ENCODE measurements at regions not wholly inside any gene's neighbourhood (a gene's known extent, or its start where the extent isn't known, plus 50 kb on each side); places are given as distances from the start of the nearest gene placed in this dataset.

DNA sequence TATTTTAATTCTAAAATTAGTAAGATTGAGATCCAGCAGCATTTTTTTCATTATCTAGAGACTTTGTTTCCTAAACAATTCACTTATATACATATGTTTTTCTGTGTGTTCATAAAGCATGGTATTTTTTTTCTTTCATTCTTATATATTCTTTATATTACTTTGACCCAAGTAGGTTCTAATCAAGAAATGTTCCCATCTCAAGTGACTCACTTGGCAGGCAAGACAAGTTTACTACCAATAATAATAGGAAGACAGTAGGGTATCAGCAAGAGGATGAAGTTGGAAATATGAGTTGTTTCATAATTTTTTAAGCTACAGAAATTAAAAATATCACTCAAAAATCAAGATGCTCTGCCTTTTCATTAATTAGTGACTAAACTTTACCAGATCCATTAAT is 613.4 kb upstream of the ATP2B1 start:
- no peak overlapping the region for H3K4me3 ChIP-seq (replicated peaks in 1 of 3; ENCODE audit: insufficient read depth in 1 of 3, low read depth in 1 of 3, low read length in 3 of 3)
- intact Hi-C loops (cut with micrococcal nuclease) = loop anchor here (10.0 kb wide), 1 partner anchor 193 kb away; no protein-coding TSS in a partner anchor
- no peak for FAIRE-seq
- ChIA-PET POLR2A (no interaction called here), CTCF (interaction anchor here (0.7 to 1.5 kb wide), 3 partner anchors 9 to 778 kb away, joined by 4 to 5 read pairs (median 4); no protein-coding TSS in a partner anchor)
- H3K9ac ChIP-seq (replicated peaks; ENCODE audit: extremely low read depth, insufficient read depth, low read length) = no peak overlapping the region
- H3K9me3 ChIP-seq (replicated peaks; ENCODE audit: control insufficient read depth, insufficient read depth, low read length) = no peaks in the 10 kb centered on the region
- no peaks in the 10 kb centered on the region for H3K27me3 ChIP-seq (ENCODE audit: control insufficient read depth in 2 of 2, insufficient read depth in 2 of 2, low read length in 2 of 2)
- peak overlapping the region; percentile 35 for H3K4me2 ChIP-seq (ENCODE audit: insufficient read depth, low read length)
- TF ChIP-seq, protein P1, sequence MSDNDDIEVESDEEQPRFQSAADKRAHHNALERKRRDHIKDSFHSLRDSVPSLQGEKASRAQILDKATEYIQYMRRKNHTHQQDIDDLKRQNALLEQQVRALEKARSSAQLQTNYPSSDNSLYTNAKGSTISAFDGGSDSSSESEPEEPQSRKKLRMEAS (IDR thresholded peaks at IDR 0.05; ENCODE audit: insufficient read depth, insufficient read length) = no peak
- TF ChIP-seq MYC (IDR thresholded peaks at IDR 0.05; ENCODE audit: low read depth, low read length) (no peak), GATA2 (IDR thresholded peaks at IDR 0.05; ENCODE audit: insufficient read depth, insufficient read length, low read depth, low read length) (peak; percentile 2), FOS (IDR thresholded peaks at IDR 0.05; ENCODE audit: borderline replicate concordance, insufficient read depth, low read length) (peak; percentile 67), POLR2A (IDR thresholded peaks at IDR 0.05; ENCODE audit: low read depth, low read length) (no peak), EZH2 (IDR thresholded peaks at IDR 0.05; ENCODE audit: borderline replicate concordance, low read depth, low read length, severe bottlenecking) (no peak), POLR2AphosphoS5 (IDR thresholded peaks at IDR 0.05; ENCODE audit: insufficient read depth, low read depth, low read length) (no peak), JUN (IDR thresholded peaks at IDR 0.05; ENCODE audit: borderline replicate concordance, insufficient read depth, insufficient read length, low read depth) (peak; percentile 14)
- TF ChIP-seq, protein P2, sequence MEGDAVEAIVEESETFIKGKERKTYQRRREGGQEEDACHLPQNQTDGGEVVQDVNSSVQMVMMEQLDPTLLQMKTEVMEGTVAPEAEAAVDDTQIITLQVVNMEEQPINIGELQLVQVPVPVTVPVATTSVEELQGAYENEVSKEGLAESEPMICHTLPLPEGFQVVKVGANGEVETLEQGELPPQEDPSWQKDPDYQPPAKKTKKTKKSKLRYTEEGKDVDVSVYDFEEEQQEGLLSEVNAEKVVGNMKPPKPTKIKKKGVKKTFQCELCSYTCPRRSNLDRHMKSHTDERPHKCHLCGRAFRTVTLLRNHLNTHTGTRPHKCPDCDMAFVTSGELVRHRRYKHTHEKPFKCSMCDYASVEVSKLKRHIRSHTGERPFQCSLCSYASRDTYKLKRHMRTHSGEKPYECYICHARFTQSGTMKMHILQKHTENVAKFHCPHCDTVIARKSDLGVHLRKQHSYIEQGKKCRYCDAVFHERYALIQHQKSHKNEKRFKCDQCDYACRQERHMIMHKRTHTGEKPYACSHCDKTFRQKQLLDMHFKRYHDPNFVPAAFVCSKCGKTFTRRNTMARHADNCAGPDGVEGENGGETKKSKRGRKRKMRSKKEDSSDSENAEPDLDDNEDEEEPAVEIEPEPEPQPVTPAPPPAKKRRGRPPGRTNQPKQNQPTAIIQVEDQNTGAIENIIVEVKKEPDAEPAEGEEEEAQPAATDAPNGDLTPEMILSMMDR (IDR thresholded peaks at IDR 0.05; ENCODE audit: extremely low read depth in 1 of 2, insufficient read depth in 1 of 2, low read depth in 1 of 2, low read length in 2 of 2) = no peak
- no peaks in the 10 kb centered on the region for H3K36me3 ChIP-seq (ENCODE audit: control insufficient read depth in 2 of 2, extremely low read depth in 1 of 2, insufficient read depth in 2 of 2, low read length in 2 of 2)
- peaks cover 21% of the 10 kb centered on the region for H3K4me1 ChIP-seq (ENCODE audit: control insufficient read depth, extremely low read depth, insufficient read depth, low read length)
- H3K79me2 ChIP-seq (ENCODE audit: control insufficient read depth, insufficient read depth, low read length) = no peaks in the 10 kb centered on the region
- peak; percentile 77 for DNase-seq (ENCODE audit: low read depth, low spot score)
- no peak overlapping the region for H2AFZ ChIP-seq (ENCODE audit: low read depth, low read length)
- dilution Hi-C loops (cut with MboI; ENCODE audit: extremely low pct_ligation_motif_present, low sequenced_read_pairs) = no loop called here
- H4K20me1 ChIP-seq (replicated peaks; ENCODE audit: control insufficient read depth, extremely low read depth, insufficient read depth, low read length) = no peaks in the 10 kb centered on the region
- H3K9me1 ChIP-seq (replicated peaks; ENCODE audit: control insufficient read depth, extremely low read depth, insufficient read depth, low read length) = no peaks in the 10 kb centered on the region
- BruUV-seq (replicated peaks) = no TSS peak
- H3K27ac ChIP-seq (ENCODE audit: insufficient read depth, low read depth, low read length) = no peak overlapping the region
